ENCODE measurements at regions not wholly inside any gene's neighbourhood (a gene's known extent, or its start where the extent isn't known, plus 50 kb on each side); places are given as distances from the start of the nearest gene placed in this dataset.

DNA sequence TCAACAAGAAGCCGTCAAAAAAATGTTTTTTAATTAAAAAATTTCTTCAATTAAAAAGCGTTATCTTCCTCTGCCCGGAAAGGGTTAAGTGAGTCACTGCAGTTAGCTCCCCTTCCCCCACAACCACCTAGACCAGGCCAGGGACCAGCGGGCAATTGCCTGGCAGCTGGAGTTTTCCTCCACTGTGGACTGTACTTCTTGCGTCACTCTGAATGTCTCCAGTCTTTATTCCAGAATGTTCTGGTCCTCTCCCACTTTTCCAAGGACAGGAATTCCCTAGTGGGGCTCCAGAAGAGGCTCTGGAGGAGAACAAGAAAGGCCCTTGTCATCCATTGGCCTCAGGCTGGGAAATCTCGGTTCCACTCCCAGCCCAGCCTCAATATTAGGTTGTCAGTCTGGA is 114.0 kb downstream of the C9orf50 start:
- TF ChIP-seq, protein P1, sequence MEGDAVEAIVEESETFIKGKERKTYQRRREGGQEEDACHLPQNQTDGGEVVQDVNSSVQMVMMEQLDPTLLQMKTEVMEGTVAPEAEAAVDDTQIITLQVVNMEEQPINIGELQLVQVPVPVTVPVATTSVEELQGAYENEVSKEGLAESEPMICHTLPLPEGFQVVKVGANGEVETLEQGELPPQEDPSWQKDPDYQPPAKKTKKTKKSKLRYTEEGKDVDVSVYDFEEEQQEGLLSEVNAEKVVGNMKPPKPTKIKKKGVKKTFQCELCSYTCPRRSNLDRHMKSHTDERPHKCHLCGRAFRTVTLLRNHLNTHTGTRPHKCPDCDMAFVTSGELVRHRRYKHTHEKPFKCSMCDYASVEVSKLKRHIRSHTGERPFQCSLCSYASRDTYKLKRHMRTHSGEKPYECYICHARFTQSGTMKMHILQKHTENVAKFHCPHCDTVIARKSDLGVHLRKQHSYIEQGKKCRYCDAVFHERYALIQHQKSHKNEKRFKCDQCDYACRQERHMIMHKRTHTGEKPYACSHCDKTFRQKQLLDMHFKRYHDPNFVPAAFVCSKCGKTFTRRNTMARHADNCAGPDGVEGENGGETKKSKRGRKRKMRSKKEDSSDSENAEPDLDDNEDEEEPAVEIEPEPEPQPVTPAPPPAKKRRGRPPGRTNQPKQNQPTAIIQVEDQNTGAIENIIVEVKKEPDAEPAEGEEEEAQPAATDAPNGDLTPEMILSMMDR (conservative IDR thresholded peaks at IDR 0.05 in 1 of 2, IDR thresholded peaks at IDR 0.05 in 1 of 2; ENCODE audit: extremely low read depth in 1 of 2, insufficient read depth in 1 of 2, low read depth in 1 of 2, low read length in 2 of 2) = no peak
- no peak for TF ChIP-seq EZH2 (IDR thresholded peaks at IDR 0.05; ENCODE audit: borderline replicate concordance, low read length)

Measured in mammary epithelial cell (primary cell).